NOMO-1 (cell line): ENCODE measurements at regions not wholly inside any gene's neighbourhood (a gene's known extent, or its start where the extent isn't known, plus 50 kb on each side); places are given as distances from the start of the nearest gene placed in this dataset.

Source experiments
- DNase-seq, 2 experiments: peaks; one replicate each; lab custom pipeline; 2025; ENCODE audit not compliant: unreplicated experiment in 2 of 2; lab: John Stamatoyannopoulos, UW

DNA sequence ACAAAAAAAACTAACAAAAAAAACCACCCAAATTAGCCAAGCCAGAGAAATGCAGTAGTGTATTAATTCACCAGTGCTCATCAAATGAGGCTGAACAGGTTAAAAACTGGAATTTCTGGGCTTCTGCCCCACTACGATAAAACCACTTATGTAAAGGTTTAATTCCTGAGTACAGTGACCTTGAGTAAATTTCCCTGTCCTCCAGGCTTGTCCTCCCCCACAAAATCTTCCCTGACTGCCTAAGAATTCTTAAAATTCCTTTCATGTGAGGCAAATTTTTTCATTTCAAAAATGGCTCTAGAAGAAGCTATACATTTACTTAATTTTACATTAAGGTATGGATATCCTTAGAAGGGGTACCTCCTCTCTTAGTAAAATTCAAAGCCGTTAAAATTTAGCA lies 80.1 kb upstream of the ID4 start:
- no peak for DNase-seq

DNA sequence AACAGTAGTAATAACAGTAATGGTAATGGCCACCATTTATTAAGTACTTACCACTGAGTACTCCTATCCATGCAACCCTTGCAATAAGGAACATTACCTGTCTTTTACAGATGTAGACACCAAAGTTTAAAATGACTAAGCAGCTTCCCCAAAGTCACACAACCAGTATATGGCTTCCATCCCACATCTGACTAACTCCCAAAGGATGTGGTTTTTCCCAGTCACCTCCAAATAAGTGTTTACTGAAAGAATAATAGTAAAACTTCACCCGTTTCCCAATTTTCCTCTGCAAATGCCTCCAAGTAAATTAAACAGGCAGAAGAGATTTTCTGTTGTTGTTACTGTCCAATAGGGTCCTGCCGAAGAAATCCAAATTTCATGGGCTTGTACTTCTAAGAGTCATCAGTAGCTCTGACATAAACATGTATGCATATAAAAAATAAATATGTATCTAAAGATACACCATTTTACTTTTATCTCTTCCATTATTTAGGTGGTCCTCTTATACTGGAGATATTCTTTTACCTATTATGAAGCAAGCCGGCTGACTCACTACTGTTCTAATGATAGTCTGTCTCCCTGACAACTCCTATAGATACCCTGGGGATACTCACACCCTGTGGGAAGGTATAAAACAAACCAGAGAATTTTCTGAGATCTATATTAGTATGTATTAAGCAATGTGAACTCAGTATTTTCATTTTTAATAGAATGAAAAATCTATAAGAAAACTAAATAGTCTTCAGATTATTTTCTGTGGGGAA lies 77.9 kb upstream of the ID4 start:
- DNase-seq = no peak

DNA sequence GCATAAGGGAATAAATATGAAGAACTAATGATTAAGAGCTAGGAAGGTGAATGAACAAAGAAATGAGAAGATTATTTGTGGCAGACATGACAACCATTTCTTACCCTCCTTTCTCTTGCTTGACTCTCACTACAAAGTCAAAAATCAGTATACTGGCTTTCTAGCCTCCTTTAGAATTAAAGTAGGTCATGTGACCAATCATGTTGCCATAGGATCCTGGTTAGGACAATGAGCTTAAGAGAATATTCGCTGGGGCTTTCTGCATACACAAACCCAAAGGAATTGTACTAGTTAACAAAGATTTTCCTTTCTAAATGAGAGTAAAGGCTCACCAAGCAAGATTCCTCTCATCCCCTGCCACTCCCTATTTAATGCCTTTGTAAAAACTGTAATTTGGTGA lies 76.0 kb upstream of the ID4 start:
- DNase-seq = no peak

- no peak for DNase-seq
These were observed 65.3 kb upstream of the ID4 start for GRCh38 chr6:19771753-19772336.

- DNase-seq = no peak
These were observed 64.3 kb upstream of the ID4 start for GRCh38 chr6:19772891-19773290.

GRCh38 chr6:19781269-19781668 lies 55.9 kb upstream of the ID4 start:
- DNase-seq = no peak

DNA sequence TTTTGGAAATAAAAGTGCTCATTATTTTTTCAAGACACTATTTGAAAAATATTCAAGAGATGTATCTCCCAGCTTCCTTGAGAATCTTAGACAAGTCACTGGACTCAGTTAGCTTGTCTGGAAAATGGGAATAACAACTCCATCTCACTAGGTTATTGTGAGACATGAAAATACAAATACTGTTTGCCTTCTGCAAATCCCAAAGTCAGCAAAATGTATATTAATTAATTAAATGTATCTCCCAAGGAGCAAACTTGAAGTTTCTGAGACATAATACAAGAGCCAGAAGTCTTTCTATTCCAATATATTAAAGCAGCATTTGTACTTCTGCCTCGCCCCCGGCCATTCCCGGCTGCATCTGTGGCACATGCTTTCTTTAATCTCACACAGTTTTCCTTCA lies 54.6 kb upstream of the ID4 start:
- DNase-seq = no peak
